ENCODE measurements at regions not wholly inside any gene's neighbourhood (a gene's known extent, or its start where the extent isn't known, plus 50 kb on each side); places are given as distances from the start of the nearest gene placed in this dataset.

GRCh38 chr1:209491496-209491895 lies 92.0 kb upstream of the CAMK1G start:
- TF ChIP-seq POLR2A (IDR thresholded peaks at IDR 0.05) (no peak), CTCF (IDR thresholded peaks at IDR 0.05) (no peak), POLR2AphosphoS5 (IDR thresholded peaks at IDR 0.05) (no peak), EP300 (IDR thresholded peaks at IDR 0.05; ENCODE audit: low read depth) (no peak)
- intact Hi-C loops (cut with DNase I; ENCODE audit: low total_unique reads) (no loop called here), in situ Hi-C loops (cut with MboI; ENCODE audit: low pct_ligation_motif_present in 1 of 4, low pct_unique_long_range_greater_than_20kb in 1 of 4, low sequenced_read_pairs in 3 of 4) (no loop called here)
- H3K36me3 ChIP-seq = no peaks in the 10 kb centered on the region
- H3K4me1 ChIP-seq = no peaks in the 10 kb centered on the region
- 95% methylated on average over 1 of the region's 1 CpG; no CpG with 5 or more reads in 1 of the 2 donors for WGBS, 2 donors (ENCODE audit: low coverage in 1 of 2)
- H3K27me3 ChIP-seq = no peaks in the 10 kb centered on the region
- no peak overlapping the region for H3K4me3 ChIP-seq
- no peaks in the 10 kb centered on the region for H3K9me3 ChIP-seq
- no peak for DNase-seq
- H3K27ac ChIP-seq = no peak overlapping the region

- no peaks in the 10 kb centered on the region for H3K9me3 ChIP-seq
- DNase-seq = no peak
- TF ChIP-seq CTCF (IDR thresholded peaks at IDR 0.05) (no peak), POLR2A (IDR thresholded peaks at IDR 0.05) (no peak), EP300 (IDR thresholded peaks at IDR 0.05; ENCODE audit: low read depth) (no peak), POLR2AphosphoS5 (IDR thresholded peaks at IDR 0.05) (no peak)
- H3K27me3 ChIP-seq = no peaks in the 10 kb centered on the region
- no peak overlapping the region for H3K4me3 ChIP-seq
- 93 to 96% methylated on average over 4 of the region's 4 CpGs for WGBS, 2 donors (ENCODE audit: low coverage in 1 of 2)
- H3K27ac ChIP-seq = no peak overlapping the region
- intact Hi-C loops (cut with DNase I; ENCODE audit: low total_unique reads) (no loop called here), in situ Hi-C loops (cut with MboI; ENCODE audit: low pct_ligation_motif_present in 1 of 4, low pct_unique_long_range_greater_than_20kb in 1 of 4, low sequenced_read_pairs in 3 of 4) (no loop called here)
- no peaks in the 10 kb centered on the region for H3K36me3 ChIP-seq
- no peaks in the 10 kb centered on the region for H3K4me1 ChIP-seq
Measured at GRCh38 chr1:209491897-209492296, 91.6 kb upstream of the CAMK1G start.

- DNase-seq = no peak
- Histone ChIP-seq H3K27me3 (no peaks in the 10 kb centered on the region), H3K4me3 (no peak overlapping the region), H3K9me3 (no peaks in the 10 kb centered on the region), H3K4me1 (no peaks in the 10 kb centered on the region), H3K27ac (no peak overlapping the region), H3K36me3 (no peaks in the 10 kb centered on the region)
- intact Hi-C loops (cut with DNase I; ENCODE audit: low total_unique reads) = no loop called here
- TF ChIP-seq CTCF (IDR thresholded peaks at IDR 0.05) = no peak
- no peak for TF ChIP-seq POLR2AphosphoS5 (IDR thresholded peaks at IDR 0.05)
- in situ Hi-C loops (cut with MboI; ENCODE audit: low pct_ligation_motif_present in 1 of 4, low pct_unique_long_range_greater_than_20kb in 1 of 4, low sequenced_read_pairs in 3 of 4) = no loop called here
Measured at GRCh38 chr1:209493559-209493958, 90.0 kb upstream of the CAMK1G start.

GRCh38 chr1:209497729-209498128 lies 85.8 kb upstream of the CAMK1G start:
- no peaks in the 10 kb centered on the region for H3K36me3 ChIP-seq
- no peaks in the 10 kb centered on the region for H3K27me3 ChIP-seq
- H3K4me1 ChIP-seq = no peaks in the 10 kb centered on the region
- WGBS, 2 donors (ENCODE audit: low coverage in 1 of 2) = 80 to 85% methylated on average over 1 of the region's 1 CpG
- intact Hi-C loops (cut with DNase I; ENCODE audit: low total_unique reads) (no loop called here), in situ Hi-C loops (cut with MboI; ENCODE audit: low pct_ligation_motif_present in 1 of 4, low pct_unique_long_range_greater_than_20kb in 1 of 4, low sequenced_read_pairs in 3 of 4) (no loop called here)
- H3K9me3 ChIP-seq = no peaks in the 10 kb centered on the region
- no peak for TF ChIP-seq POLR2AphosphoS5 (IDR thresholded peaks at IDR 0.05)
- no peak for TF ChIP-seq EP300 (IDR thresholded peaks at IDR 0.05; ENCODE audit: low read depth)
- TF ChIP-seq CTCF (IDR thresholded peaks at IDR 0.05) = no peak
- no peak for TF ChIP-seq POLR2A (IDR thresholded peaks at IDR 0.05)
- no peak overlapping the region for H3K27ac ChIP-seq
- no peak for DNase-seq
- no peak overlapping the region for H3K4me3 ChIP-seq
